H9 (cell line): ENCODE measurements at regions not wholly inside any gene's neighbourhood (a gene's known extent, or its start where the extent isn't known, plus 50 kb on each side); places are given as distances from the start of the nearest gene placed in this dataset.

ENCODE experiments used
- DNase-seq: peaks from one replicate; pipeline ENCODE4 v3.0.0-alpha.2; 2017
- H2AFZ ChIP-seq: one replicate; pipeline ENCODE4 v1.6.1; 2013; ENCODE audit warnings: mild to moderate bottlenecking, low read length, control low read depth, moderate library complexity
- H2AK5ac ChIP-seq: 2 replicates; pipeline ENCODE4 v1.6.1; 2013; ENCODE audit warnings: low read length, control low read depth, mixed read lengths; ENCODE audit not compliant: insufficient read length
- H2BK120ac ChIP-seq: one replicate; pipeline ENCODE4 v1.6.1; 2013; ENCODE audit warnings: low read depth, mild to moderate bottlenecking, low read length, control low read depth, inconsistent platforms; ENCODE audit not compliant: poor library complexity, severe bottlenecking
- H2BK12ac ChIP-seq: 2 replicates; pipeline ENCODE4 v1.6.1; 2013; ENCODE audit warnings: low read length, control low read depth, mixed read lengths, low read depth; ENCODE audit not compliant: insufficient read length
- H2BK15ac ChIP-seq: 2 replicates; pipeline ENCODE4 v1.6.1; 2013; ENCODE audit warnings: low read depth, low read length, control low read depth
- H2BK20ac ChIP-seq: one replicate; pipeline ENCODE4 v1.6.1; 2013; ENCODE audit warnings: low read depth, mild to moderate bottlenecking, low read length, control low read depth, inconsistent platforms; ENCODE audit not compliant: poor library complexity, severe bottlenecking
- H2BK5ac ChIP-seq: 2 replicates; pipeline ENCODE4 v1.6.1; 2013; ENCODE audit warnings: low read length, control low read depth, mixed read lengths; ENCODE audit not compliant: insufficient read length
- H3K14ac ChIP-seq: 2 replicates; pipeline ENCODE4 v1.6.1; 2013; ENCODE audit warnings: low read length, control low read depth; ENCODE audit not compliant: insufficient read depth
- H3K18ac ChIP-seq: 2 replicates; pipeline ENCODE4 v1.6.1; 2013; ENCODE audit warnings: low read depth, mild to moderate bottlenecking, mixed read lengths, low read length, control low read depth; ENCODE audit not compliant: insufficient read length
- H3K23ac ChIP-seq: 2 replicates; pipeline ENCODE4 v1.6.1; 2013; ENCODE audit warnings: low read length, control low read depth, mixed read lengths, low read depth; ENCODE audit not compliant: insufficient read length
- H3K23me2 ChIP-seq: 2 replicates; pipeline ENCODE4 v1.6.1; 2013; ENCODE audit warnings: low read depth, mild to moderate bottlenecking, mixed read lengths, low read length, control low read depth; ENCODE audit not compliant: insufficient read length, poor library complexity, severe bottlenecking
- H3K27ac ChIP-seq: 2 replicates; pipeline ENCODE4 v1.5.1; 2013; ENCODE audit warnings: low read length, control low read depth, mixed read lengths, low read depth; ENCODE audit not compliant: insufficient read length
- H3K27me3 ChIP-seq: 2 replicates; pipeline ENCODE4 v1.6.1; 2013; ENCODE audit warnings: low read length, control low read depth, inconsistent platforms; ENCODE audit not compliant: insufficient read depth
- H3K4ac ChIP-seq: 2 replicates; pipeline ENCODE4 v1.6.1; 2013; ENCODE audit warnings: low read depth, mild to moderate bottlenecking, control low read depth, inconsistent platforms, low read length, moderate library complexity
- H3K4me1 ChIP-seq: 2 replicates; pipeline ENCODE4 v1.6.1; 2013; ENCODE audit warnings: low read length, control low read depth, inconsistent platforms; ENCODE audit not compliant: insufficient read depth
- H3K4me2 ChIP-seq: 2 replicates; pipeline ENCODE4 v1.6.1; 2013; ENCODE audit warnings: low read length, control low read depth, mixed read lengths; ENCODE audit not compliant: insufficient read length, insufficient read depth
- H3K56ac ChIP-seq: 2 replicates; pipeline ENCODE4 v1.6.1; 2013; ENCODE audit warnings: low read depth, mild to moderate bottlenecking, mixed read lengths, low read length, control low read depth; ENCODE audit not compliant: insufficient read length
- H3K79me1 ChIP-seq: 2 replicates; pipeline ENCODE4 v1.6.1; 2013; ENCODE audit warnings: low read depth, mild to moderate bottlenecking, moderate library complexity, low read length, control low read depth, inconsistent platforms; ENCODE audit not compliant: insufficient read depth, poor library complexity, severe bottlenecking
- H3K79me2 ChIP-seq: 2 replicates; pipeline ENCODE4 v1.6.1; 2013; ENCODE audit warnings: low read length, control low read depth, inconsistent platforms; ENCODE audit not compliant: insufficient read depth
- H3K9ac ChIP-seq: 2 replicates; pipeline ENCODE4 v1.6.1; 2013; ENCODE audit warnings: low read length, control low read depth, mixed read lengths; ENCODE audit not compliant: insufficient read length; ENCODE audit errors: extremely low read depth
- H3K9me3 ChIP-seq: one replicate; pipeline ENCODE4 v1.6.1; 2013; ENCODE audit warnings: low read depth, low read length, inconsistent platforms; ENCODE audit not compliant: control insufficient read depth
- H3T11ph ChIP-seq: one replicate; pipeline ENCODE4 v1.6.1; 2013; ENCODE audit warnings: mild to moderate bottlenecking, low read length, control low read depth, inconsistent platforms
- H4K20me1 ChIP-seq: one replicate; pipeline ENCODE4 v1.6.1; 2013; ENCODE audit not compliant: control insufficient read depth, insufficient read length, insufficient read depth
- H4K5ac ChIP-seq: 2 replicates; pipeline ENCODE4 v1.6.1; 2013; ENCODE audit warnings: low read depth, mild to moderate bottlenecking, mixed read lengths, low read length, control low read depth; ENCODE audit not compliant: insufficient read length
- H4K8ac ChIP-seq: replicated peaks from 2 replicates; pipeline ENCODE4 v1.6.1; 2013; ENCODE audit warnings: low read length, control low read depth, mixed read lengths, low read depth; ENCODE audit not compliant: insufficient read length
- H4K91ac ChIP-seq: 2 replicates; pipeline ENCODE4 v1.6.1; 2013; ENCODE audit warnings: low read depth, mild to moderate bottlenecking, moderate library complexity, mixed read lengths, low read length, control low read depth; ENCODE audit not compliant: insufficient read length
- H3K27ac Mint-ChIP-seq, 3 experiments: 2 replicates in 2 of 3; 3 replicates in 1 of 3; pipeline ENCODE4 v1.8.0; 2020 to 2021; ENCODE audit warnings: mixed read lengths in 3 of 3, mild to moderate bottlenecking in 1 of 3, moderate library complexity in 1 of 3
- H3K27me3 Mint-ChIP-seq: 2 replicates; pipeline ENCODE4 v1.8.0; 2021; ENCODE audit warnings: low read depth, mild to moderate bottlenecking, moderate library complexity, mixed read lengths
- H3K36me3 Mint-ChIP-seq, 3 experiments: 2 replicates in 2 of 3; 3 replicates in 1 of 3; pipeline ENCODE4 v1.8.0; 2020 to 2021; ENCODE audit warnings: low read depth in 3 of 3, mixed read lengths in 3 of 3; ENCODE audit not compliant: insufficient read depth in 1 of 3
- H3K4me1 Mint-ChIP-seq, 2 experiments: 2 replicates each; pipeline ENCODE4 v1.8.0; 2020; ENCODE audit warnings: mixed read lengths in 2 of 2
- H3K4me3 Mint-ChIP-seq, 2 experiments: 2 replicates in 1 of 2; 3 replicates in 1 of 2; pipeline ENCODE4 v1.8.0; 2020 to 2021; ENCODE audit warnings: mild to moderate bottlenecking in 2 of 2, mixed read lengths in 2 of 2, moderate library complexity in 1 of 2
- H3K9me3 Mint-ChIP-seq, 2 experiments: 2 replicates in 1 of 2; 3 replicates in 1 of 2; pipeline ENCODE4 v1.8.0; 2020; ENCODE audit warnings: mild to moderate bottlenecking in 2 of 2, mixed read lengths in 2 of 2, moderate library complexity in 1 of 2
- WGBS: extraction: QIAGEN DNeasy Blood & Tissue Kit; methylation state at CpG from one replicate; pipeline ENCODE4 v1.1.7; 2013; ENCODE audit warnings: missing lambda C conversion rate, low lambda C conversion rate, mixed read lengths; ENCODE audit not compliant: insufficient read length; ENCODE audit errors: extremely low coverage; 5-methylcytosine and 5-hydroxymethylcytosine counted together
- TF ChIP-seq, protein P1 (sequence below): fragments of 200-600 bp; sonication (generic); conservative IDR thresholded peaks from 3 replicates; pipeline ENCODE4 v1.8.0; 2021; ENCODE audit warnings: antibody characterized with exemption, mild to moderate bottlenecking

DNA sequence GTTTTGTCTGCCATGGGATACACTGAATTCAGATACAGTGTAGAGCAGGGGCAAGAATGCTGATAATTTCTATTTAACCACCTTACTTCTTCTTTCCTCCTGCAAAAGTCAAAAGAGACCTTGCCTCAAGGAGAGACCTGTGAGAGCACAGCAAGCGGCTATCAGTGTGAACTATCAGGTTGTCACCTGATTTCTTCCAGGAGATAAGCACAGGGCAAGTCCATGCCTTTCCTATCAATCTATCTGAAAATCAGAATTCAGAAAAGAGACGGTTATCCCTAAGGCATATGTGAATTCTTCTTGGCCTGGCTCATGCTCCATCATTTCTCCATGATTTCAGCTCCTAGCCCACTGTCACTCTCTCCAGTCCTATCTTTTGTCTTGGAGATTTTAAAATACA is 128.9 kb upstream of the CCND2 start:
- Histone ChIP-seq H3K4ac (no peak overlapping the region), H3K14ac (no peak overlapping the region), H4K8ac (no peak overlapping the region), H3K79me1 (no peaks in the 10 kb centered on the region), H4K5ac (no peak overlapping the region), H4K20me1 (no peaks in the 10 kb centered on the region), H3K9ac (no peak overlapping the region), H2BK15ac (no peak overlapping the region), H3K18ac (no peak overlapping the region), H4K91ac (no peak overlapping the region), H2AK5ac (no peak overlapping the region), H2BK5ac (no peak overlapping the region), H3K23ac (no peak overlapping the region), H3K4me1 (peaks cover 20% of the 10 kb centered on the region), H3K4me2 (no peak overlapping the region), H3K23me2 (no peaks in the 10 kb centered on the region), H2BK12ac (no peak overlapping the region), H3K79me2 (no peaks in the 10 kb centered on the region), H2BK20ac (no peak overlapping the region), H3K9me3 (no peaks in the 10 kb centered on the region), H2AFZ (no peak overlapping the region), H3K27me3 (no peaks in the 10 kb centered on the region), H3K56ac (no peak overlapping the region), H3K27ac (no peak overlapping the region), H2BK120ac (no peak overlapping the region), H3T11ph (no peak overlapping the region)
- Mint-ChIP-seq H3K9me3 (peaks cover 10 to 12% of the 10 kb centered on the region in 2 experiments), H3K36me3 (peaks cover 2 to 12% (median 6%) of the 10 kb centered on the region in 3 experiments; a peak in 5 of 7 replicates), H3K27me3 (peaks cover 15% of the 10 kb centered on the region), H3K4me3 (no peak overlapping the region), H3K27ac (no peak overlapping the region; a peak in 1 of 7 replicates), H3K4me1 (peaks cover 33 to 37% of the 10 kb centered on the region in 2 experiments)
- DNase-seq, result no peak
- WGBS, result no CpG with 5 or more reads among the region's 2 CpGs
- TF ChIP-seq, protein P1, sequence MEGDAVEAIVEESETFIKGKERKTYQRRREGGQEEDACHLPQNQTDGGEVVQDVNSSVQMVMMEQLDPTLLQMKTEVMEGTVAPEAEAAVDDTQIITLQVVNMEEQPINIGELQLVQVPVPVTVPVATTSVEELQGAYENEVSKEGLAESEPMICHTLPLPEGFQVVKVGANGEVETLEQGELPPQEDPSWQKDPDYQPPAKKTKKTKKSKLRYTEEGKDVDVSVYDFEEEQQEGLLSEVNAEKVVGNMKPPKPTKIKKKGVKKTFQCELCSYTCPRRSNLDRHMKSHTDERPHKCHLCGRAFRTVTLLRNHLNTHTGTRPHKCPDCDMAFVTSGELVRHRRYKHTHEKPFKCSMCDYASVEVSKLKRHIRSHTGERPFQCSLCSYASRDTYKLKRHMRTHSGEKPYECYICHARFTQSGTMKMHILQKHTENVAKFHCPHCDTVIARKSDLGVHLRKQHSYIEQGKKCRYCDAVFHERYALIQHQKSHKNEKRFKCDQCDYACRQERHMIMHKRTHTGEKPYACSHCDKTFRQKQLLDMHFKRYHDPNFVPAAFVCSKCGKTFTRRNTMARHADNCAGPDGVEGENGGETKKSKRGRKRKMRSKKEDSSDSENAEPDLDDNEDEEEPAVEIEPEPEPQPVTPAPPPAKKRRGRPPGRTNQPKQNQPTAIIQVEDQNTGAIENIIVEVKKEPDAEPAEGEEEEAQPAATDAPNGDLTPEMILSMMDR, result no peak
